Glutamatergic neuron (in vitro differentiated cells): ENCODE measurements at regions not wholly inside any gene's neighbourhood (a gene's known extent, or its start where the extent isn't known, plus 50 kb on each side); places are given as distances from the start of the nearest gene placed in this dataset.

Experiments used
- DNase-seq: peaks from one replicate; pipeline ENCODE4 v3.0.0; 2022
- H3K27ac Mint-ChIP-seq: one replicate; pipeline ENCODE4 v1.8.0; 2020; ENCODE audit warnings: mild to moderate bottlenecking, mixed read lengths, inconsistent platforms; ENCODE audit not compliant: unreplicated experiment
- H3K27me3 Mint-ChIP-seq: one replicate; pipeline ENCODE4 v1.8.0; 2020; ENCODE audit warnings: mild to moderate bottlenecking, moderate library complexity, mixed read lengths, inconsistent platforms; ENCODE audit not compliant: unreplicated experiment
- H3K36me3 Mint-ChIP-seq: one replicate; pipeline ENCODE4 v1.8.0; 2020; ENCODE audit warnings: mild to moderate bottlenecking, mixed read lengths, inconsistent platforms; ENCODE audit not compliant: unreplicated experiment
- H3K4me1 Mint-ChIP-seq: one replicate; pipeline ENCODE4 v1.8.0; 2020; ENCODE audit warnings: mild to moderate bottlenecking, low read depth, mixed read lengths, inconsistent platforms; ENCODE audit not compliant: unreplicated experiment
- H3K4me3 Mint-ChIP-seq: one replicate; pipeline ENCODE4 v1.8.0; 2020; ENCODE audit warnings: mild to moderate bottlenecking, mixed read lengths, inconsistent platforms; ENCODE audit not compliant: unreplicated experiment
- H3K9me3 Mint-ChIP-seq: one replicate; pipeline ENCODE4 v1.8.0; 2020; ENCODE audit warnings: mild to moderate bottlenecking, moderate library complexity, mixed read lengths, inconsistent platforms; ENCODE audit not compliant: unreplicated experiment
- TF ChIP-seq, protein P1 (sequence below): fragments of 200-600 bp; sonication (generic); IDR thresholded peaks from one replicate; pipeline ENCODE4 v1.5.0; 2021; ENCODE audit not compliant: partially characterized antibody, unreplicated experiment

- Mint-ChIP-seq H3K36me3 (no peaks in the 10 kb centered on the region), H3K4me1 (peaks cover under 1% of the 10 kb centered on the region), H3K9me3 (peaks cover 3% of the 10 kb centered on the region), H3K4me3 (no peak overlapping the region), H3K27ac (no peak overlapping the region), H3K27me3 (no peaks in the 10 kb centered on the region)
- no peak for DNase-seq
- TF ChIP-seq, protein P1, sequence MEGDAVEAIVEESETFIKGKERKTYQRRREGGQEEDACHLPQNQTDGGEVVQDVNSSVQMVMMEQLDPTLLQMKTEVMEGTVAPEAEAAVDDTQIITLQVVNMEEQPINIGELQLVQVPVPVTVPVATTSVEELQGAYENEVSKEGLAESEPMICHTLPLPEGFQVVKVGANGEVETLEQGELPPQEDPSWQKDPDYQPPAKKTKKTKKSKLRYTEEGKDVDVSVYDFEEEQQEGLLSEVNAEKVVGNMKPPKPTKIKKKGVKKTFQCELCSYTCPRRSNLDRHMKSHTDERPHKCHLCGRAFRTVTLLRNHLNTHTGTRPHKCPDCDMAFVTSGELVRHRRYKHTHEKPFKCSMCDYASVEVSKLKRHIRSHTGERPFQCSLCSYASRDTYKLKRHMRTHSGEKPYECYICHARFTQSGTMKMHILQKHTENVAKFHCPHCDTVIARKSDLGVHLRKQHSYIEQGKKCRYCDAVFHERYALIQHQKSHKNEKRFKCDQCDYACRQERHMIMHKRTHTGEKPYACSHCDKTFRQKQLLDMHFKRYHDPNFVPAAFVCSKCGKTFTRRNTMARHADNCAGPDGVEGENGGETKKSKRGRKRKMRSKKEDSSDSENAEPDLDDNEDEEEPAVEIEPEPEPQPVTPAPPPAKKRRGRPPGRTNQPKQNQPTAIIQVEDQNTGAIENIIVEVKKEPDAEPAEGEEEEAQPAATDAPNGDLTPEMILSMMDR, result no peak
Observed at GRCh38 chr2:42848726-42849290, 56.4 kb upstream of the HAAO start.

GRCh38 chr2:42848265-42848664 is 55.9 kb upstream of the HAAO start:
- TF ChIP-seq, protein P1, result no peak
- peaks cover 2% of the 10 kb centered on the region for H3K27me3 Mint-ChIP-seq
- no peak overlapping the region for H3K4me3 Mint-ChIP-seq
- H3K4me1 Mint-ChIP-seq, result no peaks in the 10 kb centered on the region
- DNase-seq, result no peak
- H3K9me3 Mint-ChIP-seq, result peaks cover 3% of the 10 kb centered on the region
- H3K36me3 Mint-ChIP-seq, result no peaks in the 10 kb centered on the region
- H3K27ac Mint-ChIP-seq, result no peak overlapping the region

DNA sequence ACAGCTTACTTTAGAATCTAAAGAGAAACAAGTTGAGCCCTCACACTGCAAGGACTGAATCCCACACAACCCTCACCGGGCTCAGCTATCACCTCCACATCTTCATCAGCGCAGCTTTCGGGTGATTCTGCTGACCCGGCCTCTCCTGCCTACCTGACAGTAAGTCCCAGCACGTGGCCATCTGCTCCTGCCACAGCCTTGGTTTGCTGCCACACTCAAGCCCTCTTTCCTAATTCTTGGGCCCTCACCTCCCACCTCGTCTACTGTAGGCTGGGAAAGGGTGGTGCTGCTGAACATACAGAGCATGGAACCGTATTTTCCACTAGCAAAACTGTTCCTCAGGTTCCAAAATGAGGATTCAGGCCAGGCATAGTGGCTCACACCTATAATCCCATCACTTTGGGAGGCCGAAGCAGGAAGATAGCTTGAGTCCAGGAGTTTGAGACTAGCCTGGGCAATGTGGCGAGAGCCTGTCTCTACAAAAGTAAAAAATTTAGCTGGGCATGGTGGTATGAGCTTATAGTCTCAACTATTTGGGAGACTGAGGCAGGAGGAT is 55.3 kb upstream of the HAAO start:
- H3K27me3 Mint-ChIP-seq, result peaks cover 2% of the 10 kb centered on the region
- no peak for DNase-seq
- H3K9me3 Mint-ChIP-seq, result peaks cover 3% of the 10 kb centered on the region
- H3K4me1 Mint-ChIP-seq, result no peaks in the 10 kb centered on the region
- H3K36me3 Mint-ChIP-seq, result no peaks in the 10 kb centered on the region
- TF ChIP-seq, protein P1, result no peak
- H3K4me3 Mint-ChIP-seq, result no peak overlapping the region
- no peak overlapping the region for H3K27ac Mint-ChIP-seq

GRCh38 chr2:42846932-42847595 is 54.7 kb upstream of the HAAO start:
- no peak overlapping the region for H3K27ac Mint-ChIP-seq
- H3K4me1 Mint-ChIP-seq, result no peaks in the 10 kb centered on the region
- TF ChIP-seq, protein P1, result no peak
- H3K36me3 Mint-ChIP-seq, result no peaks in the 10 kb centered on the region
- H3K9me3 Mint-ChIP-seq, result no peaks in the 10 kb centered on the region
- no peak overlapping the region for H3K4me3 Mint-ChIP-seq
- peaks cover 2% of the 10 kb centered on the region for H3K27me3 Mint-ChIP-seq
- no peak for DNase-seq

DNA sequence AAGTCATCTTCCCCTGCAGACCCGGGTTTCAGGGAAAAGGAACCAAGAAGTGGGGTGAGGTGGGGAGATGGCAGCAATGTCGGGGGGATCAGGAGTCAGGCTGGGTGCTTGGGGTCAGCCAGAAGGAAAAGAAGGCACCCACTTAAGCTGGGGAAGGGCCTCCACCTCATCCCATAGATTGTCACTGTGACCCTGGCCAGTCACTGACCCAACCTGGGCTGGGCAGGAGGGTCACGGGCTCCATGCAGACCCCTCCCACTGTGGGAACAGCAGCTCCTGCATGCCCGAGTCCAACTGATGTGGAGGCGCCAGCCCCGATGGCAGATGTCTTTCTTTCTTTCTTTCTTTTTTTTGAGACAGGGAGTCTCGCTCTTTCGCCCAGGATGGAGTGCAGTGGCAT is 53.6 kb upstream of the HAAO start:
- no peaks in the 10 kb centered on the region for H3K9me3 Mint-ChIP-seq
- no peak overlapping the region for H3K4me3 Mint-ChIP-seq
- no peaks in the 10 kb centered on the region for H3K36me3 Mint-ChIP-seq
- no peaks in the 10 kb centered on the region for H3K4me1 Mint-ChIP-seq
- TF ChIP-seq, protein P1, result no peak
- no peak for DNase-seq
- H3K27ac Mint-ChIP-seq, result no peak overlapping the region
- peaks cover 2% of the 10 kb centered on the region for H3K27me3 Mint-ChIP-seq
